HEK293T (cell line): ENCODE measurements at regions not wholly inside any gene's neighbourhood (a gene's known extent, or its start where the extent isn't known, plus 50 kb on each side); places are given as distances from the start of the nearest gene placed in this dataset.

Experiments
- ARNT ChIP-seq: fragments of 450-650 bp; IDR thresholded peaks from 2 replicates; pipeline ENCODE4 v1.6.1; 2017; ENCODE audit warnings: mild to moderate bottlenecking
- ELF4 ChIP-seq: fragments of 450-650 bp; IDR thresholded peaks from 2 replicates; pipeline ENCODE4 v1.6.1; 2017; ENCODE audit warnings: antibody characterized with exemption
- FOXA1 ChIP-seq: fragments of 450-650 bp; IDR thresholded peaks from 2 replicates; pipeline ENCODE4 v1.6.1; 2016; ENCODE audit warnings: mild to moderate bottlenecking
- L3MBTL2 ChIP-seq: fragments of 450-650 bp; conservative IDR thresholded peaks from 2 replicates; pipeline ENCODE4 v1.6.1; 2016; ENCODE audit warnings: mild to moderate bottlenecking
- SP1 ChIP-seq: fragments of 450-650 bp; IDR thresholded peaks from 2 replicates; pipeline ENCODE4 v1.6.1; 2017

GRCh38 chr7:65219623-65220022 lies 154.0 kb upstream of the ZNF92 start:
- TF ChIP-seq ARNT (no peak), ELF4 (no peak), L3MBTL2 (no peak), FOXA1 (no peak), SP1 (no peak)
